ENCODE measurements at regions not wholly inside any gene's neighbourhood (a gene's known extent, or its start where the extent isn't known, plus 50 kb on each side); places are given as distances from the start of the nearest gene placed in this dataset.

DNA sequence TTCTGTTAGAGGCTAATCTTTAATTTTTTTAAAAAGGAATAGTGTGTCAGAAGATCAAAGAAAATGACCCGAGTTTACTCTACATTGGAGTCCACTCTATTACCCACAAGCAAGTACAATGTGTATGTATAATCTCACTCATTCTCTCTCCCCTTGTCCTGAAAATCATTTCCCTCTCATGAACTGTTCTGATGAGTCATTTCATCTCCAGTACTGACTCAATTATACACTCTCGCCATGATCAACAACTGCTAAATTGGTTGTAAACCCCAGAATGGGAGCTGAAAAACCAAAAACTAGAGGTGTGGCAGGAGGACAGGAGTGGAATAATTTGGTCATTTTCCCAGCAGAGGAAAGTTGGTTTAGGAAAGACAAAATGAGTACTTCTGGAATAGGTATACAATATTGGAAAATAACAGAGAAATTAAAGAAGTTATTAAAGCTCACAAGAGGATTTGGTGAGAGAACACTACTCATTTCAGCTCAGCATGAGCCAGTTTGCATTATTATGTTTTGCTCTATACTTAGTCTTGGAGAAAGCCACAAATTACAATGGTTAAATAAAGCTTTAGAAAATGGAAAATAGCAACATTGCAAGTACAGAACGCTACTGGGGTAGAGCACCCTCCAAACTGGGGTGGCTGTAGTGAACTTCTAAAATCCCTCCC, 144.3 kb upstream of the PFN2 start:
- no peaks in the 10 kb centered on the region for H3K4me1 Mint-ChIP-seq (ENCODE audit: low read depth)
- ATAC-seq (peak in 1 of 2 donors; percentile 56), DNase-seq (no peak)
- no peak overlapping the region for H3K4me3 Mint-ChIP-seq
- H3K9me3 Mint-ChIP-seq, result no peaks in the 10 kb centered on the region
- no peaks in the 10 kb centered on the region for H3K36me3 Mint-ChIP-seq (ENCODE audit: insufficient read depth)
- peaks cover 14% of the 10 kb centered on the region for H3K27me3 Mint-ChIP-seq (ENCODE audit: low read depth)

DNA sequence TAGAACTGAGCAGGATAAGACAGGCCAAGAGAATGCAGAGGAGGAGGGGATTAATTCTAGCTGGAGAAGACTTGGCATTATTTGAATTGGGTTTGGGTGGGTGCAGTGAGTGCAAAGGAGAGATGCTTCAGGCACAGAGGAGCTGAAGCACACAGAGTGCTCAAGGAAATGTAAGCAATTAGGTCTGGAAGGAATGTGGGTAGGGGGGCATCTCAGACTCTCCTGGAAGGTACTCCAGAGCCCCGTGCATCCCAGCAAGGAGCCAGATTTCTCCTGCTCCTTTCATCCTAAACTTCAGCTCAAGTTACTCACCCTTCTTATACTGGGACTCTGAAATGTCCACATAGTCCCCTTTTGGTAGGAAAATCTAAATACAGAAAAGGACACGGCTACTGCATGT, 143.6 kb upstream of the PFN2 start:
- DNase-seq, result no peak
- no peaks in the 10 kb centered on the region for H3K9me3 Mint-ChIP-seq
- H3K36me3 Mint-ChIP-seq (ENCODE audit: insufficient read depth), result no peaks in the 10 kb centered on the region
- H3K4me1 Mint-ChIP-seq (ENCODE audit: low read depth), result no peaks in the 10 kb centered on the region
- H3K27me3 Mint-ChIP-seq (ENCODE audit: low read depth), result peaks cover 11% of the 10 kb centered on the region
- no peak for ATAC-seq
- H3K4me3 Mint-ChIP-seq, result no peak overlapping the region

DNA sequence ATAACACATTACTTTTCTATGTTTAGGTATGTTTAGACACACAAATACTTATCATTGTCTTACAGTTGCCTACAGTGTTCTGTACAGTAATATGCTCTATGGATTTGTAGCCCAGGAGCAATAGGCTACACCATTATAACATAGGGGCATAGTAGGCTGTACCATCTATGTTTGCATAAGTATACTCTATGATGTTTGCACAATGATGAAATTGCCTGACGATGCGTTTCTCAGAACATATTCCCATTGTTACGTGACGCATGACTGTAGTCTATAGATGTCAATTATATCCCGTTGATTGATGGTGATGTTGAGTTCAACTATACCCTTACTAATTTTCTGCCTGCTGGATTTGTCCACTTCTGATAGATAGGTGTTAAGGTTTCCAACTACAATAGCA, 139.4 kb upstream of the PFN2 start:
- ATAC-seq (no peak), DNase-seq (no peak)
- H3K4me3 Mint-ChIP-seq, result no peak overlapping the region
- no peaks in the 10 kb centered on the region for H3K36me3 Mint-ChIP-seq (ENCODE audit: insufficient read depth)
- H3K27me3 Mint-ChIP-seq (ENCODE audit: low read depth), result peaks cover 5% of the 10 kb centered on the region
- no peaks in the 10 kb centered on the region for H3K4me1 Mint-ChIP-seq (ENCODE audit: low read depth)
- H3K9me3 Mint-ChIP-seq, result no peaks in the 10 kb centered on the region

DNA sequence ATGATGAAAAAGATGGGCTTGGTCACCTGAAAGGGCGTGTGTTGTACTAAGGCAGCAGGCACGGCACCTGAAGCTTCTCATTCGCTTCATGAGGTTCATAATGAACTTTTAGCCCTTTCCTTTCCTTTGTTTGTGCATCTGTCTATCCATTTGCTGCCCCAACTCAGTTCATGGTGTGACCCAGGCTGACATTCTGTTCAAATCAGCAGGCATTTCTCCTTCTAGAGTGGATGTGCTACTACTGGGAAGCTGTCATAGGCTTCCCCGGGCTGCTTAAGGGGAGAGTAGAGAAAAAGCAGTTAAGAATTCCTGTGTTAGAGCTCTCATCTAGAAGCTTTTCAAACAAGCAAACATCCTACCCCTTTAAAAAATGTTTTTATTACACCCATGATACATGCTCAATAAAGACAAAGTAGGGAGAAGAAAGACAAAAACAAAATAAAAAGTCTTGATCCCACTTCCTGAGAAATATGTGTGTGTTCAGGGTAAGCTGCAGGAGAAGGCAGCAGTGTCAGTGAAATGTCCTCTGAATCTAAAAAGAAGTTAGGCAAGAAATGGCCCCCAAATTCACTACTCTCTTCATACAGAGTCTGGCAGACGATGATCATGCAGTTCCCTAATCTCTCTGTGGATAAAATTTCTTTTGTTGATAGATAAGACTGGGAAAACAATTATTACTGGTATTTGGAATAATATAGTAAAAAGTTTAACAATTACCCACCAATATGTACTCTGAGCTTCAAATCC, 136.9 kb upstream of the PFN2 start:
- H3K36me3 Mint-ChIP-seq (ENCODE audit: insufficient read depth), result no peaks in the 10 kb centered on the region
- H3K9me3 Mint-ChIP-seq, result no peaks in the 10 kb centered on the region
- peaks cover 5% of the 10 kb centered on the region for H3K27me3 Mint-ChIP-seq (ENCODE audit: low read depth)

DNA sequence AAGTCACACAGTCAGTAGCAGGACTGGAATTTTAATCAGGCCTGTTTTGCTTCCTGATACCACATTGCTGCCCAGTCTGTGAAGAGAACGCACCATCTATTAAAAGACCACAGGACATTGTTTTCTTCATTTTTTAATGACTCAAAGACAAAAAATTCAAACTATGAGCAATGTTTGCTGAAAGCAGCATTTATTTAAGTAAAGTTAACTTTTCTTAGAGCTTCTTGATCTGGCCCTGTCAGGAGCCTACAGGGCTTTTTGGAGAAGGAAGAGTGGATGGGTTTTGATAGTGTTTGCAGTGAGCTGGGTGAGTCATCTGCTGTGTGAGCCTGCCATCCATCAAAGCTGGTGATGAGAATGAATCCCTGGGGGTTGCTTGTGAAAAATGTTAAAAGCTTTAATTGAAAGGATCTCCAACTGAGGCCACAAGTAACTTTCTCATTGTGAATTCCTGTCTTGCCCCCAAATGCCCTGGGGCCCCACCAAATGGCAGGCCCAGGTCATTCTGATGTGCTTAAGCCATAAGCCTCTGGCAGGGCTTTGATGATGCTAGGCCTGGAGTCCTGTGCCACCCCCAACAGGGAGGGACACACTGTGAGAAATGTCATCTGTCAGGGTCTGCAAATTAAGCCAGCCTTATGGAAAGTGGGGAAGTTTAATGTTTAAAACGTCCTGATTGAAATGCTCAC, 136.2 kb upstream of the PFN2 start:
- H3K36me3 Mint-ChIP-seq (ENCODE audit: insufficient read depth), result no peaks in the 10 kb centered on the region
- H3K27me3 Mint-ChIP-seq (ENCODE audit: low read depth), result peaks cover 2% of the 10 kb centered on the region
- DNase-seq (no peak), ATAC-seq (no peak)
- no peaks in the 10 kb centered on the region for H3K4me1 Mint-ChIP-seq (ENCODE audit: low read depth)
- no peak overlapping the region for H3K4me3 Mint-ChIP-seq
- no peaks in the 10 kb centered on the region for H3K9me3 Mint-ChIP-seq

More for the DNA sequence above, 136.9 kb upstream of the PFN2 start:
- DNase-seq (no peak), ATAC-seq (no peak)
- Mint-ChIP-seq H3K4me1 (ENCODE audit: low read depth) (no peaks in the 10 kb centered on the region), H3K4me3 (no peak overlapping the region)

DNA sequence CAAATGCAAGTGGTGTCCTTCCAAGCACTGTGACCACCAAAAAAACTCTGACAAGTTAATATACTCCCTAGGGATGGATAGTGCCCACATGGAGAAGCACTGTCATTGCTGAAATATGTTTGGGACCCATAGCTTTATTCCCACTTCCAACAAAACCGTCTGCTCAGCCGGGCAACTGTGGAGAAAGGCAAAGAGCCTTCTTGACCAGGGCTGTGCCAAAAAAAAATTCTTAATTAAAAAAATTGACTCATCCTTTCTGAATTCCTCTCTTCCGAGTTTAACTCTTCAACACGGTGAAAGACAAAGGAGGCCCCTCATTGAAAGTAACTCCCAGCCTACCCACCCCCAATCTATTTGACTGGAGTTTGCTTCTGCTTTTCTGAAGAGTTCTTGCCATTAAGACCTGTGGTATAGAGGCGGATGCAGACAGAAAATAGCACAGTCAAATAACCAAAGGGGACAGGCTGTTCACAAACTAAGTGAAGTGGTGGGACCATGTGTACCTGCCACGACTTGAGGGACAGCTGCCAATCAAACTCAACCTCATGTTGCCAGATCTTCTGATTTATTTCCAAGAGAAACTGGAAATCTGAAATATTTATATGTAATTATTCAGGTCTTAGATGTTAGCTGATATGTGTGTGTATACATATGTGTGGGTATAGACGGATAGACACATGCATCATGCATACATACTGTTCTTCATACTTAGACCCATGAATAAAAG, 135.4 kb upstream of the PFN2 start:
- Mint-ChIP-seq H3K4me1 (ENCODE audit: low read depth) (no peaks in the 10 kb centered on the region), H3K9me3 (no peaks in the 10 kb centered on the region), H3K27me3 (ENCODE audit: low read depth) (peaks cover 2% of the 10 kb centered on the region), H3K4me3 (no peak overlapping the region), H3K36me3 (ENCODE audit: insufficient read depth) (no peaks in the 10 kb centered on the region)
- no peak for DNase-seq
- no peak for ATAC-seq

DNA sequence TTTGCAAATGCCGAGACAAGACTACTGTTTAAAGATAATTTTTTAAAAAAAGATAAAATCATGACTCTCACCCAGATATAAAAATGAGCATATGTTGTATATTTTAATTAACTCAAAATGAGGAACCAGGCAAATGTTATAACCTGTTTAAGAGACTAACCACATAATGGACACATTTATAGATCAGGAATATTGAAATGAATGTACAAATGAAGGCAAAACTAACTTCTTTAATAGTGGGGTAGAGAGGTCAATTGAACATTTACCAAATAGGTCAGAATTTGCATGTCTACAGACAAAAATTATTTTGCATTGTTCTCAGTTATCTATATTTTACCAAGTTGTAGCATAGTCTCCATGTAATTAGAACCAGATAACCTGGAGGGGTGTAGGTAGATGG, 134.3 kb upstream of the PFN2 start:
- Mint-ChIP-seq H3K27me3 (ENCODE audit: low read depth) (peaks cover 2% of the 10 kb centered on the region), H3K9me3 (no peaks in the 10 kb centered on the region), H3K4me3 (no peak overlapping the region), H3K36me3 (ENCODE audit: insufficient read depth) (no peaks in the 10 kb centered on the region), H3K4me1 (ENCODE audit: low read depth) (no peaks in the 10 kb centered on the region)
- DNase-seq (no peak), ATAC-seq (no peak)

DNA sequence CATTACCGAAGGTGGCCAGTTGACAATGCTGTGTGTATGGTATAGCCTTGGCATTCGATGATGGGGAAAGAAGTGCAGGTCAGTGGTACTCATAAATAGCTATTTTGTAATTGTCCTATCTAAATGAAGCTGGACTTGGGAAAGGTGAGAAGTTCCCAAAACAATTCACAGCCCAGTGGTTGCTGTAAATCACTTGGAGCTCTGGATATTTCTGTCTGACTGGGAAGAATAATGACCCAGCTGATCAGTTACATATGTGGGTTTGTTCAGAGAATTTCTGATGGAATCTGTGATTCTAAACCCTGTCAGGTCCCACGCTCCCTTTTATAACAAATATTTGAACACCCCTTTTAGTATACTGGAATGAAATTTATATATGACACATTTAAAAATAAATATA, 133.9 kb upstream of the PFN2 start:
- no peaks in the 10 kb centered on the region for H3K4me1 Mint-ChIP-seq (ENCODE audit: low read depth)
- no peaks in the 10 kb centered on the region for H3K36me3 Mint-ChIP-seq (ENCODE audit: insufficient read depth)
- DNase-seq (no peak), ATAC-seq (no peak)
- H3K4me3 Mint-ChIP-seq, result no peak overlapping the region
- H3K27me3 Mint-ChIP-seq (ENCODE audit: low read depth), result peaks cover 2% of the 10 kb centered on the region
- H3K9me3 Mint-ChIP-seq, result no peaks in the 10 kb centered on the region

DNA sequence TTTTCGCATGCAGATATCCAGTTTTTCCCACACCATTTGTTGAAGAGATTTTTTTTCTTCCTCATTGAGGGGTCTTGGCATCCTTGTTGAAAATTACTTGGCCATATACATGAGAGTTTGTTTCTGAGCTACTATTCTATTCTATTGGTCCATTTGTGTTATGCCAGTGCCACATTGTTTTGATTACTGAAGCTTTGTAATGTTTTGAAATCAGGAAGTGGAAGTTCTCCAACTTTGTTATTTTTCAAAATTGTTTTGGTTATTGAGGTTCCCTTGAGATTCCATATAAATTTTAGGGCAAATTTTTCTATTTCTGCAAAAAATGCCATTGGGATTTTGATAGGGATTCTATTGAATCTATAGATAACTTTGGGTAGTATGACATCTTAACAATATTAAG, 130.3 kb upstream of the PFN2 start:
- Mint-ChIP-seq H3K4me3 (no peak overlapping the region), H3K27me3 (ENCODE audit: low read depth) (no peaks in the 10 kb centered on the region), H3K4me1 (ENCODE audit: low read depth) (no peaks in the 10 kb centered on the region), H3K9me3 (no peaks in the 10 kb centered on the region), H3K36me3 (ENCODE audit: insufficient read depth) (no peaks in the 10 kb centered on the region)
- ATAC-seq (no peak), DNase-seq (no peak)

DNA sequence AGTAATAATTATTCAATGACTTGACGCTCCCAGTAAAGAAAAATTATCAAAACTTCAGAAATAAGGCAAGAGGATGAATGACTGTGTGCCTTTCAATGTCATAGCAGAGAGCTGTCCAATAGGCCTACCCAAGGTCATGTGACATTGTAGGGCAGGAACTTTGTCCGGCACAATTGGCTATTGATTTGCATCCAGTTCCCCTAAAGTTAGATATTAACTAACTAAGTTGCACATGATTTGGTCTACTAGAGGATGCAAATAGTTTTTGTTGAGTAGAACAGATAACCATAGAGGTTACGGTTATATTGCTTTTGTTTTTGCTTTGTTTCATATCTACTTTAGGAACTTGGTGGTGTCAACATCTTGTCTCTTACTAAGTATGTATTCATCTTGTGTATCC, 127.9 kb upstream of the PFN2 start:
- Mint-ChIP-seq H3K4me1 (ENCODE audit: low read depth) (no peaks in the 10 kb centered on the region), H3K9me3 (no peaks in the 10 kb centered on the region), H3K36me3 (ENCODE audit: insufficient read depth) (no peaks in the 10 kb centered on the region), H3K27me3 (ENCODE audit: low read depth) (peaks cover 4% of the 10 kb centered on the region), H3K4me3 (no peak overlapping the region)
- DNase-seq, result no peak
- ATAC-seq, result no peak

DNA sequence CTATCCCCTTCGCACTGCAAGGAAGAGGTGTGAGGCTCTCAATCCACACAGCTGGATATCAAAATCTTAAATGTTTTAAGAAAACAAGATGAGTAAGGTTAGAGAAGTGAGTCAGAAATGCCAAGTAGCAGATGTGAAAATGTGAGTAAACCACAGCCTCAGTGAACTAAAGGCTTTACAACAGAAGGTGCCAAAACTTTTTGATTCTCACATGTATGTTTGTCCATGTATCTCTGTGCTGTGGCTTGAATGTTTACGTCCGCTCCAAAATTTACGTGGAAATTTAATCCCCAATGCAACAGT, 126.8 kb upstream of the PFN2 start:
- ATAC-seq, result peak; percentile 62 to 69
- H3K4me3 Mint-ChIP-seq, result no peak overlapping the region
- no peaks in the 10 kb centered on the region for H3K9me3 Mint-ChIP-seq
- DNase-seq, result no peak
- no peaks in the 10 kb centered on the region for H3K4me1 Mint-ChIP-seq (ENCODE audit: low read depth)
- H3K27me3 Mint-ChIP-seq (ENCODE audit: low read depth), result peaks cover 4% of the 10 kb centered on the region
- H3K36me3 Mint-ChIP-seq (ENCODE audit: insufficient read depth), result no peaks in the 10 kb centered on the region

DNA sequence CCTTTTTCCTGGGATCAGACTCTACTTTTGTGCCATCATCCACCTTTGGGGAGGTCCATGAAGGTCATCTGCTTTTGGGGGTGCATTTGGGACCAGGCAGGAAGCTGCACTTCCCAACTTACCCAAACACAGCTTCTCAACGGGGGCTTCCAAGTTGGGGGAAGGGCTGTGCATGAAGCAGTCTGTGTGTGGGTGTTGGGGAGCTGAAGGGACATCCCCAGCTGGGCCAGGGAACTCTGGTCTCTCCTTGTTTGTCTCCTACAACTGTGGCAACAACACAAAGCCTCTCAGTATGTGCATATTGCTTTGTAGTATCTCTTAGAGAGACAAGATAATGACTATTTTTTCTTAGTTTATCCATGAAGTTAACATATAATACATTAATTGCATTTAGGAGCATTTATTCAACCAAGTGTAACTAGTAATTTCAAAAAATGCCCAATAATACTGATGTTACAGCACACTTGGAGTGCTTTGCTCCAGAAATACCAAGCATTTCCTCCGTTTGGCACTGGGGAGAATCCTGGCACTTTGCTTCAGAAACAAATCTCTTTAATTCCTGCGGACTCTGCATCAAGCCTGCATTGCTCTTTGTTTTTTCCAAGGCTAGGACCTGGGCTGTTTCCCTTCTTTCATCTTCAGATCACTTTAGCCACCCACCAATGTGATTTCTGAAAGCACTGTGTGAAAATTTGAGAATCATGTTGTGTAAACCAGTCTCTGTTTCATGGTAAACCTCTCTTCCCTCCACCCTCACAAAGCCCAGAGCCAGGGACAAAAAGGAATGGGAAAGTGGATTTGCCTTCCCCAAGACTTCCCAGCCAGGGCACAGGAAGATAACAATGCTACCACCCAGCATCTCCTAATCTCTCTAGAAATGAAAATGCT, 126.2 kb upstream of the PFN2 start:
- no peaks in the 10 kb centered on the region for H3K36me3 Mint-ChIP-seq (ENCODE audit: insufficient read depth)
- peak in 1 of 2 donors; percentile 17 for ATAC-seq
- DNase-seq, result no peak
- no peak overlapping the region for H3K4me3 Mint-ChIP-seq
- H3K4me1 Mint-ChIP-seq (ENCODE audit: low read depth), result no peaks in the 10 kb centered on the region
- no peaks in the 10 kb centered on the region for H3K9me3 Mint-ChIP-seq
- peaks cover 4% of the 10 kb centered on the region for H3K27me3 Mint-ChIP-seq (ENCODE audit: low read depth)

DNA sequence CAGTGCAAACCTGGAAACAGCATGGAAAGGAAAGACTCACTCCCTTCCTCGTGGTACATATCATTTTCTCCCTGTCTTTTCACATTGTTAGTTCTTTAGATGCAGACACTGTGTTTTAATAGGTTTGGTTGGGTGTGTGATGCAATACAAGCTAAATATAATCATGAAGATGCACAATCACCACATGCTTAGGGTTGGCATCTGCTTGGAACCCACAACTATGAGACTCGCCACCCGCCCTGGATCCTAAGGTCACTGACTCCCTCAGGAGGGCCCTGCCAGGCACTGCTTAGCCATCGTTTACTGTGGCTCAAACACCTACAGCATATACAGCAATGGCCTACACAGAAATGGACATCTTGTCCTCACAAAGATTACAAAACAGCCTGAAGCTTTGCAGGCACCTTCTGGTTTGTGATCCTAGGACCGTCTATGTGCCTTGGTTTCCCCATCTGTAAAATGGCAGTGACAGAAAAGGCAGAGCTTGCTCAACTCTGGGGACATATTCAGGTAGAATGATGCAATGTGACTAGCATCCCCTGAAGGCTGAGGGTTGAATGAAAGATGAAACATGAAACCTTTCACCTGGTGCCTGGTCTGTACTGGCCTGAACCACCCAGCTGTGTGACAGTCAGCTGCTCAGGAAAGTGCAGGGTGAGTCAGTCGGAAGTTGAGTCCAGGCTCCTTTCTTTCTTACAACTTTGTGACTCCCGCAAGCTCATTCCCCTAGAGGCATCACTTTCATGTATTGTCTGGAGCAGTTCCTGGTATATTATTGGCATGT, 123.6 kb upstream of the PFN2 start:
- ATAC-seq (no peak), DNase-seq (no peak)
- no peaks in the 10 kb centered on the region for H3K36me3 Mint-ChIP-seq (ENCODE audit: insufficient read depth)
- H3K4me1 Mint-ChIP-seq (ENCODE audit: low read depth), result no peaks in the 10 kb centered on the region
- H3K9me3 Mint-ChIP-seq, result no peaks in the 10 kb centered on the region
- H3K4me3 Mint-ChIP-seq, result no peak overlapping the region
- H3K27me3 Mint-ChIP-seq (ENCODE audit: low read depth), result peaks cover 7% of the 10 kb centered on the region
